ENCODE measurements at regions not wholly inside any gene's neighbourhood (a gene's known extent, or its start where the extent isn't known, plus 50 kb on each side); places are given as distances from the start of the nearest gene placed in this dataset.

- DNase-seq, result no peak
- Histone ChIP-seq H3K79me2 (ENCODE audit: insufficient read depth, low read length) (no peaks in the 10 kb centered on the region), H2AFZ (ENCODE audit: low read depth, low read length) (no peak overlapping the region), H3K36me3 (ENCODE audit: insufficient read depth, low read length) (no peaks in the 10 kb centered on the region), H3K9me3 (ENCODE audit: insufficient read depth, low read length, severe bottlenecking) (no peaks in the 10 kb centered on the region), H3K9ac (ENCODE audit: low read depth, low read length) (no peak overlapping the region), H3K27me3 (ENCODE audit: insufficient read depth, low read length, poor library complexity) (no peaks in the 10 kb centered on the region), H3K4me2 (ENCODE audit: insufficient read depth, low read length) (no peak overlapping the region), H3K27ac (ENCODE audit: low read length) (no peak overlapping the region), H3K4me3 (ENCODE audit: low read depth in 1 of 2, low read length in 2 of 2) (no peak overlapping the region), H3K4me1 (ENCODE audit: insufficient read depth, low read length) (no peaks in the 10 kb centered on the region), H4K20me1 (ENCODE audit: insufficient read depth, low read length) (no peaks in the 10 kb centered on the region)
- ATAC-seq (ENCODE audit: insufficient read depth, low read depth), result no peak
- no peak for TF ChIP-seq CTCF (IDR thresholded peaks at IDR 0.05; ENCODE audit: borderline replicate concordance, extremely low read depth, low read length, poor library complexity, severe bottlenecking)
- no peak for TF ChIP-seq EZH2 (IDR thresholded peaks at IDR 0.05; ENCODE audit: borderline replicate concordance, low read depth, low read length, severe bottlenecking)
These were observed 182.9 kb upstream of the RMP24 start for GRCh38 chr18:35789543-35789942.

GRCh38 chr18:35797948-35798347 lies 174.5 kb upstream of the RMP24 start:
- Histone ChIP-seq H3K79me2 (ENCODE audit: insufficient read depth, low read length) (no peaks in the 10 kb centered on the region), H3K9ac (ENCODE audit: low read depth, low read length) (no peak overlapping the region), H2AFZ (ENCODE audit: low read depth, low read length) (no peak overlapping the region), H3K4me3 (ENCODE audit: low read depth in 1 of 2, low read length in 2 of 2) (no peak overlapping the region), H4K20me1 (ENCODE audit: insufficient read depth, low read length) (no peaks in the 10 kb centered on the region), H3K4me2 (ENCODE audit: insufficient read depth, low read length) (no peak overlapping the region), H3K9me3 (ENCODE audit: insufficient read depth, low read length, severe bottlenecking) (no peaks in the 10 kb centered on the region), H3K4me1 (ENCODE audit: insufficient read depth, low read length) (no peaks in the 10 kb centered on the region), H3K36me3 (ENCODE audit: insufficient read depth, low read length) (no peaks in the 10 kb centered on the region), H3K27me3 (ENCODE audit: insufficient read depth, low read length, poor library complexity) (no peaks in the 10 kb centered on the region), H3K27ac (ENCODE audit: low read length) (no peak overlapping the region)
- no peak for TF ChIP-seq CTCF (IDR thresholded peaks at IDR 0.05; ENCODE audit: borderline replicate concordance, extremely low read depth, low read length, poor library complexity, severe bottlenecking)
- no peak for TF ChIP-seq EZH2 (IDR thresholded peaks at IDR 0.05; ENCODE audit: borderline replicate concordance, low read depth, low read length, severe bottlenecking)
- ATAC-seq (ENCODE audit: insufficient read depth, low read depth), result no peak
- DNase-seq, result no peak

GRCh38 chr18:35803551-35803950 lies 168.9 kb upstream of the RMP24 start:
- Histone ChIP-seq H3K27me3 (ENCODE audit: insufficient read depth, low read length, poor library complexity) (peaks cover 3% of the 10 kb centered on the region), H3K79me2 (ENCODE audit: insufficient read depth, low read length) (no peaks in the 10 kb centered on the region), H4K20me1 (ENCODE audit: insufficient read depth, low read length) (no peaks in the 10 kb centered on the region), H3K9me3 (ENCODE audit: insufficient read depth, low read length, severe bottlenecking) (no peaks in the 10 kb centered on the region), H3K4me3 (ENCODE audit: low read depth in 1 of 2, low read length in 2 of 2) (no peak overlapping the region), H3K27ac (ENCODE audit: low read length) (no peak overlapping the region), H3K4me2 (ENCODE audit: insufficient read depth, low read length) (no peak overlapping the region), H3K4me1 (ENCODE audit: insufficient read depth, low read length) (no peaks in the 10 kb centered on the region), H3K9ac (ENCODE audit: low read depth, low read length) (no peak overlapping the region), H2AFZ (ENCODE audit: low read depth, low read length) (no peak overlapping the region), H3K36me3 (ENCODE audit: insufficient read depth, low read length) (no peaks in the 10 kb centered on the region)
- no peak for TF ChIP-seq CTCF (IDR thresholded peaks at IDR 0.05; ENCODE audit: borderline replicate concordance, extremely low read depth, low read length, poor library complexity, severe bottlenecking)
- TF ChIP-seq EZH2 (IDR thresholded peaks at IDR 0.05; ENCODE audit: borderline replicate concordance, low read depth, low read length, severe bottlenecking), result no peak
- DNase-seq (no peak), ATAC-seq (ENCODE audit: insufficient read depth, low read depth) (no peak)

- H3K9ac ChIP-seq (ENCODE audit: low read depth, low read length), result no peak overlapping the region
- no peaks in the 10 kb centered on the region for H3K4me1 ChIP-seq (ENCODE audit: insufficient read depth, low read length)
- H3K79me2 ChIP-seq (ENCODE audit: insufficient read depth, low read length), result no peaks in the 10 kb centered on the region
- no peak overlapping the region for H2AFZ ChIP-seq (ENCODE audit: low read depth, low read length)
- H4K20me1 ChIP-seq (ENCODE audit: insufficient read depth, low read length), result no peaks in the 10 kb centered on the region
- H3K4me3 ChIP-seq (ENCODE audit: low read depth in 1 of 2, low read length in 2 of 2), result no peak overlapping the region
- no peak overlapping the region for H3K27ac ChIP-seq (ENCODE audit: low read length)
- DNase-seq (no peak), ATAC-seq (ENCODE audit: insufficient read depth, low read depth) (no peak)
- TF ChIP-seq CTCF (IDR thresholded peaks at IDR 0.05; ENCODE audit: borderline replicate concordance, extremely low read depth, low read length, poor library complexity, severe bottlenecking) (no peak), EZH2 (IDR thresholded peaks at IDR 0.05; ENCODE audit: borderline replicate concordance, low read depth, low read length, severe bottlenecking) (no peak)
- H3K27me3 ChIP-seq (ENCODE audit: insufficient read depth, low read length, poor library complexity), result peaks cover 3% of the 10 kb centered on the region
- no peaks in the 10 kb centered on the region for H3K36me3 ChIP-seq (ENCODE audit: insufficient read depth, low read length)
- H3K4me2 ChIP-seq (ENCODE audit: insufficient read depth, low read length), result no peak overlapping the region
- H3K9me3 ChIP-seq (ENCODE audit: insufficient read depth, low read length, severe bottlenecking), result no peaks in the 10 kb centered on the region
These were observed 168.1 kb upstream of the RMP24 start for GRCh38 chr18:35804377-35804776.
